Left lung (tissue), 4 donors: ENCODE measurements at regions not wholly inside any gene's neighbourhood (a gene's known extent, or its start where the extent isn't known, plus 50 kb on each side); places are given as distances from the start of the nearest gene placed in this dataset.

Experiments used
- ATAC-seq: fragments of 200-7000 bp; cut with Tn5 transposase; one replicate; pipeline ENCODE4 v1.9.1; 2020; ENCODE audit warnings: moderate library complexity
- DNase-seq, 4 donors: peaks; one replicate each; pipeline ENCODE4 v3.0.0-alpha.2; 2013 to 2020
- H3K27ac ChIP-seq, 2 donors: fragments of 200-600 bp; sonication (generic) in 1 of 2; one replicate each; pipeline versions ENCODE4 v1.5.0 to v1.8.0; 2020 to 2021
- H3K27me3 ChIP-seq, 2 donors: fragments of 200-600 bp; sonication (generic) in 1 of 2; one replicate each; pipeline versions ENCODE4 v1.5.0 to v1.8.0; 2020 to 2021
- H3K36me3 ChIP-seq, 2 donors: fragments of 200-600 bp; sonication (generic) in 1 of 2; one replicate each; pipeline versions ENCODE4 v1.5.0 to v1.8.0; 2020 to 2021
- H3K4me1 ChIP-seq, 2 donors: fragments of 200-600 bp; one replicate each; pipeline ENCODE4 v1.8.0; 2021
- H3K4me3 ChIP-seq, 2 donors: fragments of 200-600 bp; sonication (generic) in 1 of 2; one replicate each; pipeline versions ENCODE4 v1.5.0 to v1.8.0; 2020 to 2021; ENCODE audit warnings: mild to moderate bottlenecking in 1 of 2
- H3K9me3 ChIP-seq, 2 donors: fragments of 200-600 bp; sonication (generic) in 1 of 2; one replicate each; pipeline versions ENCODE4 v1.5.0 to v1.8.0; 2020 to 2021
- CTCF ChIP-seq, 2 donors: fragments of 200-600 bp; sonication (generic) in 1 of 2; IDR thresholded peaks; one replicate each; pipeline versions ENCODE4 v1.5.0 to v1.8.0; 2021; ENCODE audit warnings: antibody characterized with exemption in 2 of 2
- intact Hi-C, 2 donors: fragments of 100-400 bp; cut with DNase I; formaldehyde crosslinking; loops; one replicate each; pipeline versions ENCODE4 v1.11.2 to v1.14.2; 2022
- donor health status: DM: no; HTN: yes; CAD: no.
- donor health status: DM: no; HTN: no; CAD: no.

DNA sequence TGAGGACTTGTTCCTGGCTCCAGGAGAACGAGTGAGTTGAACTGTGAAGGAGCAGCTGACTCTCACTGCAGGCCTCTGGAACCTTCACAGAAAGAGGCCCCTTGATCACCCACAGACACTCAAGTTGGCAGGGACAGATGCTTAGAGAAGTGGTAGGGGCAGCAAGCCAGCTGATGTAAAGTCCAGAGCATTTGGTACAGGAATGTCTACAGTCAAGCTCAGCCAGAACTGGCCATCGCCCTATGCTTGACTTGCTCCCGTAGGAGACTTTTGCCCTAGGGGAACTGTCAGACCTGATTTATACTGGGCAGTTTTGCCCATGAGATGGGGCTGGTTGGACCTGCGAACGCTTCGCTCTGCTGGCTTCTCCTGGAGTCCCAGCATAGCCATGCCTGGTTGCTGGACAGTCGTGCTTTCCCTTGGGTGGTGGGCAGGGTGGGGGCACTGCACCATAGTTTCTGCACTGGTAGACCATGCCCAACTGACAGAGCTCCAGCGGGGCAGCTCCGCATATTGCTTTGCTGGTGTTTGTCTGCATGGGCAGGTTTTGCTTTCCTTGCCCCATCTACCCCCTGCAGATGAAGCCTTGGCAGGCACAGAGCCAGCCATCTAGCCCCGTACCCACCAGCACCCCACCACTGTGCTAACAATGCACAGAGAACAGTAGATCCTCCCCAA lies 977.7 kb downstream of the JRKL start:
- Histone ChIP-seq H3K4me3 (no peak overlapping the region), H3K9me3 (peaks cover 0 to 25% of the 10 kb centered on the region in 2 donors), H3K27ac (no peak overlapping the region), H3K36me3 (no peaks in the 10 kb centered on the region), H3K4me1 (no peaks in the 10 kb centered on the region), H3K27me3 (no peaks in the 10 kb centered on the region)
- intact Hi-C loops: no loop called here
- no peak for ATAC-seq
- DNase-seq: peak in 1 of 4 donors; percentile 52
- no peak for TF ChIP-seq CTCF (IDR thresholded peaks at IDR 0.05)

DNA sequence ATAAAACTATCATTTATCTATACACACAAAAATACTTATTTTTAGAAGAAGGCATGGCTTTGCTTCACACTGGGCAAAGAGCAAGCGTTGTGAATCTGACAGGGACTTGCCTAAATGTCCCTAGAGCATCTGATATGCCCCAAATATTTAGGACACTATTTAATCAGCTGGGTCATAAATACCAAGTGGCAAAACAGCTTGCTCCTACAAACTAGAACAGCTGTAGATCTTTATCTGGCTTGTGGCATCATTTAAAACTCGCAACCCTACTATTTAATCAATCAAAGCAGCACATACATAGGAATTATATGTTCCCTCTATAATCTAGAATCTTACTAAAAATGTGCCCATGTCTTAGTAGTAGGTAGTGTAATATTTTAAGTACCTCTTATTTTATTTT lies 999.5 kb downstream of the JRKL start:
- H3K27me3 ChIP-seq: no peaks in the 10 kb centered on the region
- intact Hi-C loops: no loop called here
- peaks cover 0 to 13% of the 10 kb centered on the region in 2 donors for H3K9me3 ChIP-seq
- no peaks in the 10 kb centered on the region for H3K36me3 ChIP-seq
- no peak for ATAC-seq
- H3K4me3 ChIP-seq: no peak overlapping the region
- no peak for TF ChIP-seq CTCF (IDR thresholded peaks at IDR 0.05)
- no peak overlapping the region for H3K27ac ChIP-seq
- H3K4me1 ChIP-seq: no peaks in the 10 kb centered on the region
- no peak for DNase-seq

GRCh38 chr11:97398246-97398645 lies 1008.4 kb downstream of the JRKL start:
- no peak overlapping the region for H3K4me3 ChIP-seq
- H3K4me1 ChIP-seq: no peaks in the 10 kb centered on the region
- ATAC-seq (no peak), DNase-seq (no peak)
- H3K27ac ChIP-seq: no peak overlapping the region
- TF ChIP-seq CTCF (IDR thresholded peaks at IDR 0.05): no peak
- intact Hi-C loops: no loop called here
- H3K9me3 ChIP-seq: peaks cover 0 to 23% of the 10 kb centered on the region in 2 donors
- H3K36me3 ChIP-seq: no peaks in the 10 kb centered on the region
- no peaks in the 10 kb centered on the region for H3K27me3 ChIP-seq

GRCh38 chr11:97409141-97409540 lies 1019.3 kb downstream of the JRKL start:
- H3K27ac ChIP-seq: no peak overlapping the region
- no peak overlapping the region for H3K4me3 ChIP-seq
- intact Hi-C loops: no loop called here
- H3K36me3 ChIP-seq: no peaks in the 10 kb centered on the region
- H3K9me3 ChIP-seq: peaks cover 0 to 32% of the 10 kb centered on the region in 2 donors
- no peak for ATAC-seq
- TF ChIP-seq CTCF (IDR thresholded peaks at IDR 0.05): no peak
- H3K4me1 ChIP-seq: no peaks in the 10 kb centered on the region
- DNase-seq: no peak
- no peaks in the 10 kb centered on the region for H3K27me3 ChIP-seq

GRCh38 chr11:97414801-97415200 lies 1025.0 kb downstream of the JRKL start:
- Histone ChIP-seq H3K9me3 (peaks cover 0 to 14% of the 10 kb centered on the region in 2 donors), H3K27me3 (no peaks in the 10 kb centered on the region), H3K4me3 (no peak overlapping the region), H3K4me1 (no peaks in the 10 kb centered on the region), H3K36me3 (no peaks in the 10 kb centered on the region), H3K27ac (no peak overlapping the region)
- no peak for TF ChIP-seq CTCF (IDR thresholded peaks at IDR 0.05)
- DNase-seq (no peak), ATAC-seq (no peak)
- intact Hi-C loops: no loop called here
